ENCODE measurements at regions not wholly inside any gene's neighbourhood (a gene's known extent, or its start where the extent isn't known, plus 50 kb on each side); places are given as distances from the start of the nearest gene placed in this dataset.
A peak's percentile ranks its signal among the peaks of the same experiment; 100 is the strongest.

DNA sequence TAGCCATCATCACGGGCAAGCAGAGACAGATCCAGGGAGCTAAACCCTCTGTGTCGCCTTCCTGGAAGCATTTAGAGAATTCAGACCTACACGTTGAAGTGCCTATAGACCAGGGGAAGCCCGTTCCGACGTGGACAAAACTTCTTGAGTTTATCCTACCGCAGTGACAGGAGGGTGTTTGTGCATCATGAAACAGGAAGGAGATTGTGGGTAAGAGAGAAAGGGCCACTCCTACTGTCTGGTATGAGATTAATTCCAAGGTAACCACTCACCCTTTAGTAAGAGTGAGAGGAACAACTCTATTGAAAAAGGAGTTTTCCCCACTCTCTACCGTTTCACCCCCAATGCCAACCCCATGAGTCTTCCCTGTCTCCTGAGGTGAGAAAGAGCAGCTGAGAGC lies 133.7 kb downstream of the TFAP2C start:
- Histone ChIP-seq H3K4me1 (ENCODE audit: control insufficient read depth, insufficient read depth, low read length) (no peaks in the 10 kb centered on the region), H3K4me3 (ENCODE audit: low read length) (no peak overlapping the region), H3K36me3 (ENCODE audit: control insufficient read depth, insufficient read depth, low read length) (no peaks in the 10 kb centered on the region), H3K9me3 (ENCODE audit: control insufficient read depth, low read length) (no peaks in the 10 kb centered on the region), H3K9ac (ENCODE audit: extremely low read depth, low read length, poor library complexity, severe bottlenecking) (no peak overlapping the region), H3K27me3 (ENCODE audit: control insufficient read depth, insufficient read depth, low read length, poor library complexity, severe bottlenecking) (peaks cover 4% of the 10 kb centered on the region), H3K27ac (ENCODE audit: low read depth, low read length) (no peak overlapping the region)
- 90 to 91% methylated on average over 8 of the region's 8 CpGs for WGBS, 2 experiments (ENCODE audit: insufficient coverage in 1 of 2, insufficient read length in 1 of 2)
- Mint-ChIP-seq H3K27ac (no peak overlapping the region), H3K36me3 (ENCODE audit: low read depth) (no peaks in the 10 kb centered on the region), H3K27me3 (ENCODE audit: insufficient read depth) (peaks cover 26% of the 10 kb centered on the region), H3K4me3 (no peak overlapping the region), H3K9me3 (no peaks in the 10 kb centered on the region), H3K4me1 (peaks cover 4% of the 10 kb centered on the region)
- no peak for DNase-seq
- TF ChIP-seq, protein P1, sequence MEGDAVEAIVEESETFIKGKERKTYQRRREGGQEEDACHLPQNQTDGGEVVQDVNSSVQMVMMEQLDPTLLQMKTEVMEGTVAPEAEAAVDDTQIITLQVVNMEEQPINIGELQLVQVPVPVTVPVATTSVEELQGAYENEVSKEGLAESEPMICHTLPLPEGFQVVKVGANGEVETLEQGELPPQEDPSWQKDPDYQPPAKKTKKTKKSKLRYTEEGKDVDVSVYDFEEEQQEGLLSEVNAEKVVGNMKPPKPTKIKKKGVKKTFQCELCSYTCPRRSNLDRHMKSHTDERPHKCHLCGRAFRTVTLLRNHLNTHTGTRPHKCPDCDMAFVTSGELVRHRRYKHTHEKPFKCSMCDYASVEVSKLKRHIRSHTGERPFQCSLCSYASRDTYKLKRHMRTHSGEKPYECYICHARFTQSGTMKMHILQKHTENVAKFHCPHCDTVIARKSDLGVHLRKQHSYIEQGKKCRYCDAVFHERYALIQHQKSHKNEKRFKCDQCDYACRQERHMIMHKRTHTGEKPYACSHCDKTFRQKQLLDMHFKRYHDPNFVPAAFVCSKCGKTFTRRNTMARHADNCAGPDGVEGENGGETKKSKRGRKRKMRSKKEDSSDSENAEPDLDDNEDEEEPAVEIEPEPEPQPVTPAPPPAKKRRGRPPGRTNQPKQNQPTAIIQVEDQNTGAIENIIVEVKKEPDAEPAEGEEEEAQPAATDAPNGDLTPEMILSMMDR (conservative IDR thresholded peaks at IDR 0.05) = no peak

DNA sequence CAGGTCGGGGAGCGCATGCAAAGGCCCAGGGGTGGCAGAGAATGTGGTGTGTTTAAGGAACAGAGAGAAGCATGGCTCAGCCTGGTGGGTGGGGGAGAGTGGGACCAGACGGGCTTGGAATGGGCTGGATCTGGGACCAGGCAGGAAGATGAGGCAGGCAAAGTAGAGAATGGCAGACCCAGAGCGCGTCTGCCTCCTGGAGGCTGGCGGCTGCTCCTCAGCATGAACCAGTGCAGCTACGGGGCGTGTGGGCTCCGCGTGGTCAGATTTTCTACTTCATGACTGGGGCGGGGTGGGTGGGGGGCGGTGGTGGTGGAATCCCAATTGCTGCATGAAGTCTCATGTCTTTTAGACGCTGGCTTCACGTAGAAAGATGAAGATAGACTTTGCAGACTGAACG lies 135.6 kb downstream of the TFAP2C start:
- Mint-ChIP-seq H3K36me3 (ENCODE audit: low read depth) (no peaks in the 10 kb centered on the region), H3K4me1 (no peaks in the 10 kb centered on the region), H3K9me3 (no peaks in the 10 kb centered on the region), H3K27ac (no peak overlapping the region), H3K4me3 (no peak overlapping the region), H3K27me3 (ENCODE audit: insufficient read depth) (peaks cover 22% of the 10 kb centered on the region)
- 89% methylated on average over 6 to 15 of the region's 15 CpGs for WGBS, 2 experiments (ENCODE audit: insufficient coverage in 1 of 2, insufficient read length in 1 of 2)
- Histone ChIP-seq H3K9ac (ENCODE audit: extremely low read depth, low read length, poor library complexity, severe bottlenecking) (no peak overlapping the region), H3K27ac (ENCODE audit: low read depth, low read length) (no peak overlapping the region), H3K27me3 (ENCODE audit: control insufficient read depth, insufficient read depth, low read length, poor library complexity, severe bottlenecking) (no peaks in the 10 kb centered on the region), H3K4me1 (ENCODE audit: control insufficient read depth, insufficient read depth, low read length) (no peaks in the 10 kb centered on the region), H3K36me3 (ENCODE audit: control insufficient read depth, insufficient read depth, low read length) (no peaks in the 10 kb centered on the region), H3K4me3 (ENCODE audit: low read length) (no peak overlapping the region), H3K9me3 (ENCODE audit: control insufficient read depth, low read length) (no peaks in the 10 kb centered on the region)
- TF ChIP-seq, protein P1 (conservative IDR thresholded peaks at IDR 0.05) = peak; percentile 24
- DNase-seq = no peak

DNA sequence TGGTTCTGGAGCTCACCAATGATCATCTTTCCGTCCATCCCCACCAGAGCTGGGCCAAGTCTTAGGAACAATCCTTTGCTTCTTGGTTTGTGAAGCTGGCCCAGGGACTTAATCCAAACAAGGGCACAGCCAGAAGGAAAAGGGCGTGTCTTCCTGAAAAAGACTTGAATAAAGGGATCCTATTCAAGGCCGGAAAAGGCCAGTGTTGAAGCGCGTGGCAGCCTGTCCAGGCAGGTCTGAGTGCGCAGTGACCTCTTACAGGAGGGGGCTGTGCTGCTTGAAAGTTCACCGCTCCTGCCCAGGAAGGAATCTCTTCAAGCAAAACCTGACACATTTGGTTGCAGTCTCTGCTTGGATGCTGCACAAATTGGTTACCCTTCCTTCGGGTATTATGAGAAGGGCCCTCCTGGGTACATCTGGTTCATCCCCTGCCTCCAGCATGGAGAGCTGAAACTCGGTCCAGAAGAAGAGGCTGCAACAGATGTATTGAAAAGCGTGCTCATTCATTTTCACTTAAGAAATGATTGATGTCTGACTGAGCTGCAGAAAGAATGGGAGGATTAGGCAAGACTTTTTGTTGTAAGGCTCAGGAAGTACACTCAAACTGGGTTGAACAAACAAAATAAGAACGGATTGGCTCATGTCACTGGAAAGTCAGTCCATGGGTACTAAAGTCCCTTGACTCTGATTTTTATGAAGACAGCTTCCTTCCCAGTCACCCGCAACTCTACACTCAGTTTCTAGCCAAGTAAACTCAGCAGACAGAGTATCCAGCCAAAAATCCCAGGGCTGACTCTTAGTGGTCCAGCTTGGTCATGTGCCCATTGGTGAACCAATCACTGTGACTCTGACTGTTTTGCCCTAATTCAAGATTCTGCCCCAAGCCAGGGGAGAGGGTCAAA lies 136.3 kb downstream of the TFAP2C start:
- H3K4me3 Mint-ChIP-seq = no peak overlapping the region
- H3K4me1 ChIP-seq (ENCODE audit: control insufficient read depth, insufficient read depth, low read length) = no peaks in the 10 kb centered on the region

More for the DNA sequence above, 136.3 kb downstream of the TFAP2C start:
- no peak for DNase-seq
- Histone ChIP-seq H3K4me3 (ENCODE audit: low read length) (no peak overlapping the region), H3K9me3 (ENCODE audit: control insufficient read depth, low read length) (no peaks in the 10 kb centered on the region), H3K9ac (ENCODE audit: extremely low read depth, low read length, poor library complexity, severe bottlenecking) (no peak overlapping the region), H3K27ac (ENCODE audit: low read depth, low read length) (no peak overlapping the region), H3K27me3 (ENCODE audit: control insufficient read depth, insufficient read depth, low read length, poor library complexity, severe bottlenecking) (no peaks in the 10 kb centered on the region), H3K36me3 (ENCODE audit: control insufficient read depth, insufficient read depth, low read length) (no peaks in the 10 kb centered on the region)
- TF ChIP-seq, protein P1 (conservative IDR thresholded peaks at IDR 0.05) = no peak
- H3K36me3 Mint-ChIP-seq (ENCODE audit: low read depth) = no peaks in the 10 kb centered on the region
- H3K27ac Mint-ChIP-seq = no peak overlapping the region
- H3K9me3 Mint-ChIP-seq = no peaks in the 10 kb centered on the region
- WGBS, 2 experiments (ENCODE audit: insufficient coverage in 1 of 2, insufficient read length in 1 of 2) = 88 to 94% methylated on average over 12 of the region's 12 CpGs
- H3K4me1 Mint-ChIP-seq = no peaks in the 10 kb centered on the region
- H3K27me3 Mint-ChIP-seq (ENCODE audit: insufficient read depth) = peaks cover 20% of the 10 kb centered on the region

Measured in endodermal cell (in vitro differentiated cells).